Cerebellar cortex (tissue), 1 donor: ENCODE measurements at regions not wholly inside any gene's neighbourhood (a gene's known extent, or its start where the extent isn't known, plus 50 kb on each side); places are given as distances from the start of the nearest gene placed in this dataset.

Source experiments
- DNase-seq: peaks from one replicate; pipeline ENCODE4 v3.0.0-alpha.2; 2015; ENCODE audit warnings: low spot score

DNA sequence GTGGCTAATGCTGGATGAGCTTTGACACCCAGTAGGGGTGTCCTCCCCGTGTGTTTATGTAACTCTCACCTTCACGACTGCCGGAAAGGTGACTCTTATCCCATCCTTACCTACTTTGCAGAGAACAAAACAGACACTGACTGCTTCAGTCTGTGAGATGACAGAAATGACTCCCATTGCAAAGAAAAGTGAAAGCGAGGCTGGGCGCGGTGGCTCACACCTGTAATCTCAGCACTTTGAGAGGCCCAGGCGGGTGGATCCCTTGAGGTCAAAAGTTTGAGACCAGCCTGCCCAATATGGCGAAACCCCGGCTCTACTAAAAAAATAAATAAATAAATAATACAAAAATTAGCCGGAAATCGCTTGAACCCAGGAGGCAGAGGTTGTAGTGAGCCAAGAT is 106.4 kb upstream of the ANO1 start:
- no peak for DNase-seq

- no peak for DNase-seq
Observed at GRCh38 chr11:69972351-69972802, 105.7 kb upstream of the ANO1 start.

DNA sequence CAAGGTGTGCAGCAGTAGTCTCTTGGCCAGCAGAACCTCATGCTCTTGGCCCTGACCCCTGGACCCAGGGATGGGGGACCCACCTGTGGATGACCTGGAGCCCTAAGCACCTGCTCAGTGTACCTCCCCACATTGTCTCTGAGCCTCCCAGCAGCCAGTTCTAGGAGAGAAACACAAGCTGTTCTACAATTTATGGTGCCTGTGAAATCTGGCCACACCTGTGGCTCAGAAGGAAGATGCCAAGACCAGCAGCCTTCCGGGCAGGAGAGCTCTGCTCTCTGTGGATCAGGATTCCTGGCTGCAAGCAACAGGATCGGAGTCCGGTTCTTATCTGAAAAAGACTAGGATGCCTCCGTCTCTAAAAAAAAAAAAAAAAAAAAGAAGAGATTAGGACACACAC is 103.6 kb upstream of the ANO1 start:
- no peak for DNase-seq

DNA sequence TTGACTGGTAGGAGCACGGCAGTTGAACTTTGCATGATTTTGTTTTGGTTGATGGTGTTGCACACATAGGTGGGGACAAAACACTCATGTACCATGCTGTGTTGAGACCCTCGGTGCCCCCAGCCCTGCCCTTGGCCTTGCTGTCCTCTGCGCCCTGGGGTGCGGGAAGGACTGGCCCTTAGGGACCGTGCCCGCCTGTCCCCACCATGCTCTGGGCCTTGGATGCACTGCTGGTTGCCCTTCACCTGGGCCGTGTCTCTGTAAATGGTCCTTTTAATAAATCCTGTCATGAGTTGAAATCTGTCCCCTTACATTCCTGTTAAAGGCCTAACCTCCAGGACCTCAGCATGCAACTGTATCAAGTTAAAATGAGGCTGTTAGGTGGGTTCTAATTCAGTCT is 102.3 kb upstream of the ANO1 start:
- no peak for DNase-seq

DNA sequence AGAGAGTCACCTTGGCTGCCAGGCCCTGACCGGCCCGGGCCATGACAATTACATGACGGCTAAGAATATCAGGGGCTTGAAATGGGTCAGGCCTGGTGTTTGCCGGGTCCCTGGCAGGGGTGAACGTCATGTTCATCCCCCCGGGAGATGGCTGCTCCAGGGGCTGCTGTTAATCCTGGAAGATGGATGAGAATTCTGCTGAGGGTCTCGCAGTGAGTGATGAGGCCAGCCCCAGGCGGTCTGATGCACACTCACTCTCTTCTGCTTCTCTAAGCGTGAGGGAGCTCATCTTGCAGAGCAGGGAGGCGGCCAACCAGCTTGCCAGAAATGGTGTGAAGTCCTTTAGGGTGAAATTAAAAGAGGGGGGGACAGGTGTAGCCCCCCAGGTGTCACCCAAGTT is 101.3 kb upstream of the ANO1 start:
- DNase-seq = no peak

DNA sequence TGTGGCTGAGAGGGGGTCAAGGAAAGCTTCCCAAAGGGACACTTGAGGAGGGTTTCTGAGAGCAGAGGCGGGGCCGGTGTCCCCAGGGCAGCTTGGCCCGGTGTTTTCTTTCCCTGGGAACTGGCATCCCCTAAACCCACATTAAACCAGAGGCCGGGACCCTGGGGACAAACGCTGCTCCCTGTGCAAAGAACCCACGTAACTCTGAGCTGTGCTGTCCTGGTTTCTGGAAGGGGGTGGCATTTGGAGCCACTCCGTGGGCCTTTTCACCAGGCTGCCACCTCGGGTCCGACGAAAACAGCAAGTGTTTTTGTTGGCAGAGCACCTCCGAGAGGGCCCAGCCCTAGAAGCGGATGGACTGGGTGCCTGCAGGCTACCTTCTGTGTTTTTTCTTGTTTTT is 100.2 kb upstream of the ANO1 start:
- DNase-seq = no peak

GRCh38 chr11:69978841-69979614 is 99.1 kb upstream of the ANO1 start:
- no peak for DNase-seq

DNA sequence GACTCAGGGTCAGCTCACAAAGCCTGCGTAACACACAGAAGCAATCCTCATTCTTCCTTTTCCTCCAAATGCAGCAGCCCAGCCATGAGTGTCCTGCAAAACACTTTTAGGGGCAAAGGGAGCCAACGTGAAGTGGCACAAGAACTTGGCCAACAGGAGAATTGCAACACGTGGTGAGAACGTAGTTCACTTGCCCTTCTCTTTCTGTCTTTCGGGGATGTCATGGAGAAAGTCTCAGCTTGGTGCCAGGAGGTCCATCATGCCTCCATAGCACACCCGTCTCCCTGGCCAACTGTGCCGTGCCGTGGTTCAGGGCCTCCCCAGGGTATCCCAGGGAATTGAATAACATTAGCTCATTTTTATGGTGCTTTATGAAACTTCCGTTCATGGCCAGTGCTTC is 98.5 kb upstream of the ANO1 start:
- no peak for DNase-seq

GRCh38 chr11:69981119-69981784 is 96.9 kb upstream of the ANO1 start:
- no peak for DNase-seq

DNA sequence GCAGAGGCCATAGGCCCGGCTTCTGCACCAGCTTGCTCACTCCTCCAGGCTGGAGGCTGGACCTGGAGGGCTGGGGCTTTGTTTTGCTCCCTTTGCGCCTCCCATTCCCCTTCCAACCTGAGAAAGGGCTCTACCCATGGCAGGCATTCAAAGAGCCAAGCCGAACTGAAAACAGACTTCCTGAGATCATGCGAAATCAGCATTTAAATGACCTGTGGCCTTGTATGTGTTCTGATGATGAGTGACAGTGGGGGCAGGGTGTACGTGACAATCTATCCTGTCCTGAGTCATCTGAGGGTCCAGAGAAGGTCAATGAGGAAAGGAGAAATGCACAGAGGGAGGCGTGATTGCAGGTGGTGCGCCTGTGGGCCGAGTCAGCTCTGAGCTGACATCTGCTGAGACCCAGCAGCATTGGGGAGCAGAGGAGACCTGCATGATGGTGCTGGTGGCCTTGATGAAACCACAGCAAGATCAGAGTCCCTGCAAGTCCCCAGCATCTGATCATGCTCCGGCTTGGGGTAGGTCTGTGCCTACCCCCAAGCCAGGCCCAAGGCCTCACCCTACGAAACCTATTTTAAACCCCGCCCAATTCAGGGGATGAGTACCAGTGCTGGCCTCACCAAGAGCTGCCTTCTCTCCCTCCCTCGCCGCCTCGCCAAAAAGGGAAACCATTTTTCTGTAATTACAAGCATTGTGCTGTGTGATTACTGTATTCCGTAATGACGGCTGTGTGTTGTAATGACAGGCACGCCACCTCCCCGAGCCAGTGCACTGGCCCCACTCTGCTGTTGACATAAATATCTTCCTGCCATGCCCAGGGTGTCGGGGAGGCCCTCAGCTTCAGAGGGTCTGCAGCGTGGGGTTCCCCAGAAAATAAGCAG is 95.2 kb upstream of the ANO1 start:
- DNase-seq = no peak

GRCh38 chr11:69983571-69983877 is 94.6 kb upstream of the ANO1 start:
- DNase-seq = no peak

- no peak for DNase-seq
Observed at GRCh38 chr11:69983897-69984438, 94.1 kb upstream of the ANO1 start.

- DNase-seq = no peak
Observed at GRCh38 chr11:69984457-69985261, 93.5 kb upstream of the ANO1 start.

DNA sequence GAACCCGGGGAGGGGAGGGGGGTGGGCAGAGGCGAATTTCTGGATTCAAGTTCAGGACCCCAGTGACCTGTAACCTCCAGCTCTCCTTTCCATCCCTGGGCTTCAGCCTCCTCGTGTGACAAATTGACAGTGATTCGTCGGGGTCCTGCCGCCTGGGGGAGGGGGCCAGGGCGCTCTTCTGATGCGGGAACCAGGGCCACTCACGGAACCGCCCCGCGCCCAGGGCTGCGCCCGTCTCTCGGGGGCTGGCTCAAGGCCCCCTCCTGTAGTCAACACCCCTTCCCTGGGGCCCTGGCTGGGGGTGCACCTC is 92.8 kb upstream of the ANO1 start:
- DNase-seq = no peak

GRCh38 chr11:69985641-69986439 is 92.3 kb upstream of the ANO1 start:
- no peak for DNase-seq

GRCh38 chr11:69986440-69986787 is 91.7 kb upstream of the ANO1 start:
- DNase-seq = no peak

DNA sequence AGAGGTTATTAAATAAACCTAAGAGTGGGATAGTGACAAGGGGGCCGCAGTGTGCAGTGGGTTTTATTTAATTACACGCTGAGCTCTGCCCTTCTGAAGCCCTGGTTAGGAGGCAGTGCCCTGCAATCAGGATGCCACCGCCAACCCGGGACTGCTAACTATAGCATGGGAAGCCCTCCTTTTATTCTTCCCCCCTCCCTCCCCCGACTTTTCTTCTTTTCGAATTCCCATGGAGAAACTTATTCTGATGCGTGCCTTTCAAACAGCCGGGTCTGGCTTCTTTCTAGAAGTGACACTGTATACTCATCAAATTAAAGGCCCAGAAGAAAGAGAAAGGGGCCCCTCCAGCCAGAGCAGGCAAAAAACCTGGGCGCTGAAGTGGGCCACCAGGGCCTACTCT is 91.3 kb upstream of the ANO1 start:
- DNase-seq = no peak

DNA sequence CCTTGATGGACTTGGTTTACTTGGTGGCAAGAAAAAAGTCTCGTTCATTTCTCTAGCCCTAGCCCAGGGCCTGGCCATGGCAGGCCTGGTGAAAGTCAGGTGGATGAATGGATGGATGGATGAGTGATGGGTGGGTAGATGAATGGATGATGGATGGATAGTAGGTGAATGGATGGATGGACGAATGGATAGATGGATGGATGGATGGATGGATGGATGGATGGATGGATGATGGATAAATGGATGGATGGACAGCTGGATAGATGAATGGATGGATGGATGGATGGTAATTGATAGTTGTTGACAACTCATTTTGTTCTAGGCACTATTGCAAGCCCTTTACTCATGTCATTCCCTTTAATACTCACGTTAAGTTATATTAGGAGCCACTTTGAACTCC is 86.1 kb upstream of the ANO1 start:
- DNase-seq = no peak

- DNase-seq = no peak
Observed at GRCh38 chr11:69992943-69993694, 85.0 kb upstream of the ANO1 start.

- DNase-seq = no peak
Observed at GRCh38 chr11:69994810-69995209, 83.3 kb upstream of the ANO1 start.

GRCh38 chr11:69995697-69996096 is 82.4 kb upstream of the ANO1 start:
- DNase-seq = no peak
